ENCODE measurements at regions not wholly inside any gene's neighbourhood (a gene's known extent, or its start where the extent isn't known, plus 50 kb on each side); places are given as distances from the start of the nearest gene placed in this dataset.

DNA sequence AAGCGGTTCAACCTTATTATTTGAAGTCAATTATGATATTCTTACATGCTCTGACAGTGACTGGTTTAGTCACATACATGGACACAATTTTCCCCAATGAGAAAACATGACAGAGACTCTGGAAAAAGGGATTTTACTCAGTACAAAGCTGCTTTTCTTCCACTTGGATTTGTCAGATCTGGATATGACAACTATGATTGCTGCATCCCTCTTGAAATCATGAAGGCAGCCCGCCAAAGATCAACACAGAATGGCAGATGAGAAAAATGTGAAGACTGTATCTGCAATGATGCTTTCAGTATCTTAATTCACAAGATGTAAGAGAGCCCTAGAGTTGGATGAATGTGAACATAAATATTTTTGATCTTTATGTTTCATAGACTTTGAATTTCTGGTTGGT, 439.6 kb downstream of the CDH8 start:
- no peak for DNase-seq (ENCODE audit: low spot score in 2 of 2, unreplicated experiment in 2 of 2)
- Mint-ChIP-seq H3K4me1 (no peaks in the 10 kb centered on the region), H3K9me3 (peaks cover 35% of the 10 kb centered on the region), H3K27me3 (ENCODE audit: low read depth) (no peaks in the 10 kb centered on the region), H3K36me3 (no peaks in the 10 kb centered on the region), H3K4me3 (no peak overlapping the region), H3K27ac (no peak overlapping the region)
- TF ChIP-seq, protein P1, sequence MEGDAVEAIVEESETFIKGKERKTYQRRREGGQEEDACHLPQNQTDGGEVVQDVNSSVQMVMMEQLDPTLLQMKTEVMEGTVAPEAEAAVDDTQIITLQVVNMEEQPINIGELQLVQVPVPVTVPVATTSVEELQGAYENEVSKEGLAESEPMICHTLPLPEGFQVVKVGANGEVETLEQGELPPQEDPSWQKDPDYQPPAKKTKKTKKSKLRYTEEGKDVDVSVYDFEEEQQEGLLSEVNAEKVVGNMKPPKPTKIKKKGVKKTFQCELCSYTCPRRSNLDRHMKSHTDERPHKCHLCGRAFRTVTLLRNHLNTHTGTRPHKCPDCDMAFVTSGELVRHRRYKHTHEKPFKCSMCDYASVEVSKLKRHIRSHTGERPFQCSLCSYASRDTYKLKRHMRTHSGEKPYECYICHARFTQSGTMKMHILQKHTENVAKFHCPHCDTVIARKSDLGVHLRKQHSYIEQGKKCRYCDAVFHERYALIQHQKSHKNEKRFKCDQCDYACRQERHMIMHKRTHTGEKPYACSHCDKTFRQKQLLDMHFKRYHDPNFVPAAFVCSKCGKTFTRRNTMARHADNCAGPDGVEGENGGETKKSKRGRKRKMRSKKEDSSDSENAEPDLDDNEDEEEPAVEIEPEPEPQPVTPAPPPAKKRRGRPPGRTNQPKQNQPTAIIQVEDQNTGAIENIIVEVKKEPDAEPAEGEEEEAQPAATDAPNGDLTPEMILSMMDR (IDR thresholded peaks at IDR 0.05; ENCODE audit: unreplicated experiment): no peak

DNA sequence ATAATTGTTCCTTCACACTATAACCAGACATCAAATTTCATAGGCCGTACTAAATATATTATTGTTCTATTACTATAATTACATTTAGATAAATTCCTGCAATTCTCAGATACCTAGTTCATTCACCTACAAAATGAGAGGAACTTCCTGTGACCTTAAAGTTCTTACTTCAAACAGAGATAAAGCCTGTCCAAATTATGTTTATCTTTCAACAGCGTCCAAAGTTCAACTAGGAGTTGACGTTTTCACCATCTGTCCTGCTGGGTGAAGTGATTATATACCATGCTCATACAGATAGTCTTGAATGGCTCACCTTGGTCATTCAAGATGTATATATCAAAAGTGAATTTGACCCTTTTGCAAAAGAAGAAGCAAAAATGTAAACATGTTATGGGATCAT, 440.6 kb downstream of the CDH8 start:
- Mint-ChIP-seq H3K9me3 (peaks cover 35% of the 10 kb centered on the region), H3K4me3 (no peak overlapping the region), H3K4me1 (no peaks in the 10 kb centered on the region)

DNA sequence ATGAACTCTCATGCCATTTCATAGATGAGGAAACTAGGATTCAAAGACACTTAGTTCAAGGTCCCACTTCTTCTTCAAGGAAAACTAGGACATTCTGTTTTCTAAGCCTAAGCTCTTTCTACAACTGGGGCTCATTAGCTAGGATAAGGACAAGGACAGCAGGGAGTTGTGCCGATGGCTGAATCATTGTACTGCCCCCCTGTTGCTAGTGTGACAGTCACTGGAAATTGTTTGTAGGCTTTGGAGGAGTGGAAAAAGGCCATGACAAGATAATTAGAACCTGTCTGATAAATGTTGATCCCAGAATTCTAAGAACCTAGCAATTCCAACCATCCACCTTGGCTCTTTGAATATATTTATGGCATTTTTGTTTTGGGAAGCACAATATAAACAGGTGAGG, 445.7 kb downstream of the CDH8 start:
- Mint-ChIP-seq H3K27ac (no peak overlapping the region), H3K4me3 (no peak overlapping the region), H3K4me1 (peaks cover 2% of the 10 kb centered on the region), H3K9me3 (peaks cover 28% of the 10 kb centered on the region), H3K27me3 (ENCODE audit: low read depth) (peaks cover 2% of the 10 kb centered on the region), H3K36me3 (no peaks in the 10 kb centered on the region)
- TF ChIP-seq, protein P1 (IDR thresholded peaks at IDR 0.05; ENCODE audit: unreplicated experiment): no peak
- no peak for DNase-seq (ENCODE audit: low spot score in 2 of 2, unreplicated experiment in 2 of 2)

More for the DNA sequence above, 440.6 kb downstream of the CDH8 start:
- TF ChIP-seq, protein P1 (IDR thresholded peaks at IDR 0.05; ENCODE audit: unreplicated experiment): no peak
- no peak for DNase-seq (ENCODE audit: low spot score in 2 of 2, unreplicated experiment in 2 of 2)
- no peaks in the 10 kb centered on the region for H3K27me3 Mint-ChIP-seq (ENCODE audit: low read depth)
- H3K27ac Mint-ChIP-seq: no peak overlapping the region
- no peaks in the 10 kb centered on the region for H3K36me3 Mint-ChIP-seq

DNA sequence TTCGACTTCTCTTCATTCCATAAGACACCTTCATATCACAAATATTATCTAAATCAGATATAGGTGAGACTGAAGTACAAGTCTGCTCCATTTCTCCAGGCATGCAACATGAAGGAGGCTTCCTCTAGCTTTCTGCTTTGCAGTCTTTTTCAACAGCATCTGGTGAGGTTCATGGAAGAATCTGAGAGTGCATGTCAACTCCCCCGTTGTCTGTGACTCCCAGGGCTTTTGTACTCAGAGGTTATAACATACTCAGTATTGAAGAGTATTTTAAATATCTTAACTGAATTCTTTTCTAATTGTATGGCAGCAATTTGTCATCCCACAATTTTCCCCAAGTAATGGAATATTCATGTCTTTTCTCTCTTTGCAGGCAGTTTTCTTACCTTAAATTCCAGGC, 448.7 kb downstream of the CDH8 start:
- Mint-ChIP-seq H3K4me1 (peaks cover 9% of the 10 kb centered on the region), H3K27ac (no peak overlapping the region), H3K27me3 (ENCODE audit: low read depth) (peaks cover 2% of the 10 kb centered on the region), H3K9me3 (peaks cover 7% of the 10 kb centered on the region), H3K4me3 (no peak overlapping the region), H3K36me3 (no peaks in the 10 kb centered on the region)
- DNase-seq (ENCODE audit: low spot score in 2 of 2, unreplicated experiment in 2 of 2): no peak
- TF ChIP-seq, protein P1 (IDR thresholded peaks at IDR 0.05; ENCODE audit: unreplicated experiment): no peak

DNA sequence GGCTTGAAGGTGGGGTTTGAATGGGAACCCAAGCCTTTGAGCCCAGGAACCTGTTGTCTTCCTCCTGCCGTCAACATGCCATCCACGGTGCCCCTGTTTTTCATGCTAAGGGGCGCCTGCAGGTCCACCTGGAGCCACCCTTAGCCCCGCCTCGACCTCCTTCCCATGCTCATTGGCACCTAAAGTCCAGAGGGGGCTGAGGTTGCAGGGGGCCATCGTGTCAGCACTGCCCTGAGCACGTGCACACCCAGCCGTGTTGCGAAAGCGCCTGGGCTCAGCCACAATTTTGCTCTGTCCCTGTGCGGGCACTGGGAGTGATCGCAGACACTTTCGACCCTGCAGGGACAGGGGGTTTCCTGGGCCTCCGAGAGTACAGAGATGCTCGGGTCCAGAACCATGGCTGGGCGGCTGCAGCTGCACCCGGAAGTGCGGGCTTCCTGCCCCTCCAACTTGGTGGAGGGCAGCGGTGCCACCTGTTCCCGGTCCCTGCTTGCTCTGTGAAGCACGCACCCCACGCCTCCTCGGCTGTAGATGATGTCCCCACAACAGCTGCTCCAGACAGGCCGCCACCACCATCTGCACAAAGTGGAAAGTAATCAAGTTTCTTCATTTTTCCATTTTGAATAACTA, 454.7 kb downstream of the CDH8 start:
- no peak overlapping the region for H3K4me3 Mint-ChIP-seq
- H3K27ac Mint-ChIP-seq: no peak overlapping the region
- no peaks in the 10 kb centered on the region for H3K36me3 Mint-ChIP-seq
- H3K9me3 Mint-ChIP-seq: no peaks in the 10 kb centered on the region
- DNase-seq (ENCODE audit: low spot score in 2 of 2, unreplicated experiment in 2 of 2): no peak
- H3K4me1 Mint-ChIP-seq: peaks cover 8% of the 10 kb centered on the region
- no peaks in the 10 kb centered on the region for H3K27me3 Mint-ChIP-seq (ENCODE audit: low read depth)
- TF ChIP-seq, protein P1 (IDR thresholded peaks at IDR 0.05; ENCODE audit: unreplicated experiment): no peak

DNA sequence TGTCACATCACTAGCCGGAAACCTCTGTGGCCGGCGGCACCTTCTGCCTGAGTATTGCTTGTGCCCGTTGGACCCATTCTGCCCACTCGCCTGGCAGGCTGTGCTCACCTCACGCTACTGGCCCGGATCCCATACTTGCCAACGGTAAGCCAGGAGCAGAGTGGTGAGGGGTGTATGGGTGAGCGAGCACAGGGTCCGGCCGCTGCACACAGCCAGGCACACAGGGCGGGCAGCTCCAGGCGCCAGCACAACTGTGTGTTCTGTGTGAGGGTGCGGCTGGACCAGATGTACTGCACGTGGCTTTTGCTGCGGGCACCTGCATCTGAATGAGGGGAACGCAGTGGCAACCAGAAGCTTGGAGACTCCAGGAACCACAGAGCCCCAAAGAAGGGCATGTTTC, 455.7 kb downstream of the CDH8 start:
- Mint-ChIP-seq H3K9me3 (no peaks in the 10 kb centered on the region), H3K4me3 (no peak overlapping the region), H3K27me3 (ENCODE audit: low read depth) (peaks cover 3% of the 10 kb centered on the region), H3K27ac (no peak overlapping the region), H3K36me3 (no peaks in the 10 kb centered on the region), H3K4me1 (peaks cover 8% of the 10 kb centered on the region)
- no peak for DNase-seq (ENCODE audit: low spot score in 2 of 2, unreplicated experiment in 2 of 2)
- TF ChIP-seq, protein P1 (IDR thresholded peaks at IDR 0.05; ENCODE audit: unreplicated experiment): no peak
